NCI-H226 (cell line): ENCODE measurements at regions not wholly inside any gene's neighbourhood (a gene's known extent, or its start where the extent isn't known, plus 50 kb on each side); places are given as distances from the start of the nearest gene placed in this dataset.
"Not testable (repeated sequence)": the region's sequence is repeated elsewhere in the genome, so short reads cannot be mapped to it uniquely, and the experiment has no call there.

Experiments used
- DNase-seq: peaks from one replicate; pipeline ENCODE4 v3.0.0-alpha.2; 2015

DNA sequence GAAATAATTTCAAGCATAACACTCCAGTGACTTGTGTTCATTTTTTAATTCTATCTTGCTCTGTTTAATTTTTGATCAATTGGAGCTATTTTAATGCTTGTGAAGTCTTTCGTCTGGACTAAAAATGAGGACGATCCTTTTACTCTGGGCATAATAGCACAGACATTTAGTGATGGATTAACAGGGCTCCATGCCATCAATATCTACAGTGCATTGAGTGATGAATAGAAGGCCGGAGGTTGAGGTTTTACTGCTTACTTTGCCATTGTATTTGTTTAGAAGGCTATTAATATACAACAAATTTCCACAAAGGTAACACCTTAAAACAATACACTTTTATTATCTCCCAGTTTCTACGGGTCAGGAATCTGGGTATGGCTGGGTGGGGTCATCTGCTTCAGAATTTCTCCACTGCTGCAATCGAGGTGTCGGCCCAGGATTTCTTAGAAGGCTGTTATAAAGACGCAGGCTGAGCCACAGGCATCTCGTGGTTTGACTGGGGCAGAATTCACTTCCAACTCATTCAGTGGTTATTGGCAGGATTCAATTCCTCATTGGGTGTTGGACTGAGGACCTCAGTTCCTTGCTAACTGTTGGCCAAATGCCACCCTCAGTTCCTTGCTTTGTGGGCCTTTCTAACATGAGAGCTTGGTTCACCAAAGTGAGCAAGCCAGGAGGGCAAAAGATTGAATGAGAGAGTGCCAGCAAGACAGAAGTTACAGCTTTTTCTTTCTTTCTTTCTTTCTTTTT is 265.4 kb upstream of the VLDLR start:
- peak; percentile 57 for DNase-seq

DNA sequence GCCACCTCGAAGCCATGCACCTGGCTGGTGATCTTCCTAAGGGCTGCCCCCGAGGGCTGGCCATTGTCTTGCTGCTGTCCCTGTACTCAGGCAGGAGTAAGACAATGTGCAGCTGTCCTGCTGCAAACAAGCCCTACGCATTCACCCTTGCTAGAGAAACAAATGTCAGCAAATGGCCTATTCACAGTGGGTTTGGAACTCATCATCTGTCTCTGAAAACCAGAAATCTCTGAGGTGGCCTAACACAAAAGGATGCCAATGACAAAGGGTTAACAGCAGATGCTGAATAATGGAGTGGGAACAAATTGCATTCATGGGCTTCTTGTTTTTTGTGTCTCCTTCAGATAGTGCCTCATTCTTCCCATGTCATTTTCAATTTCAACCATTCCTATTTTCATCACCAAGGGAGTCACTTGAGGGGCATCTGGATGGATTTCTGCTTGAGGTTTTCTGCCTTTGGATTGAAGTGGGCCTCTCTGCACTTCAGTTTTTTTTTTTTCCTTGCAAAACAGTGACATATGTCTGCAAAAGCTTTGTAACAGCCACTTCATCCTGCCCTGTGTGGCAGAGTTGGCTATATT is 261.6 kb upstream of the VLDLR start:
- no peak for DNase-seq

DNA sequence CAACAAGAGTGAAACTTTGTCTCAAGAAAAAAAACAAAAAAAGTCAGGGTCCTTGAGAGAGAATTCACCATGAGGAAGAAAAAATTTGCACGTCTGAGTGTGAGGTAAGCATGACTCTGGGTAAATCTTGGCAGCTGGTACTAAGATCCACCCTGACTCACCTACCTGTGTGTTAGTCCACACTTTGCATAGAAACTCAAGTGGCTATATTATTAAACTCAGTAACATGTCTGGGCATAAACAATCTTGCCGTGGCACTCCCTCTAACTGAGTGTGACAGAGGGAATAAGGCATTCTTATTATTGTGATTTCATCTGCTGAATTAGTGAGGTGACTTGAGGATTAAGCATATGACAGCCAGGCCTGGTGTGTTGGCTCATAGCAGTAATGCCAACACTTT is 259.4 kb upstream of the VLDLR start:
- no peak for DNase-seq

DNA sequence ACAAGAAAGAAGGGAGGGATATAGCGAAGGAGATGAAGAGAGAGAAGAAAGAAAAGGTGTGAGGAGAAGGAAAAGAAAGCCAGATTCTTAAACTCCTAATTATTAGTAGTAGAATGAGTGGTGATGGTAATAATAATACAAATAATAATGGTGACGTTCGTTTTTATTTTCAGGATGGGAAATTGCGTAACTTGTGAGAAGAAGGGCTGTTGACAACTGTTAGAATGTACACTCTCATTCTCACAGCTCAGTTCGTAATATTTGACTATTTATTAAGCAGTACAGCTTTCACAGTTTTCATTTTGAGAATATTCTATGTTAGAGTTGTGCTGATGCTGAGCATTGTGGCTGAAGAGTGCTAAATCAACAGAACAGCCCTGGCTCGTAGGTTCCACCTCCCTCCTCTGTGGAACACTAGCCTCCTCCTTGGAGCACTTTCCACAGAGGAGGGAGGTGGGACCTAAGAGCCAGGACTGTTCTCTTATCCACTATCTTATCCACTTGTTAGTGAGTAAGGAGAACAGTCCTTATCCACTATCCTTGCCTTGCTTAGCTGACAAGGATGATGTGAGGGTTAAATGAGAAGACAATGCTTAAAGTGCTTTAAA is 258.3 kb upstream of the VLDLR start:
- no peak for DNase-seq

DNA sequence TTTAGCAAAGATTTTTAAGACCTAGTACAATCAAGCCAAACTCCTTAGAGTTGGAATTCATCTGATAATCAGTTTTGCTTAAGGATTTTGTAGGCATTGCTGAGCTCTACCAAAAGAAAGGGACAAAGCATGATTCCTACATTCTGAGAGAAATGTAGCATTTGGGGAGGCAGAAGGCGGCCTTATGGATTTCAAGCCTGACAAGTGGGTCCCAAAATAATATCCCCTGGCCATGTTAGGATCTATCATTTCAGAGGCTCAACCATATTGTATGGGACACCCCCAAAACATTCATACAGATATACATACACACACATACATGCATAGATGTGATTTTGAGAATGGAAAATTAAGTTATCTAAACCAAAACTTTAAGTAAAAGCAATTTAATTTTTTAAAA is 257.8 kb upstream of the VLDLR start:
- DNase-seq, result no peak

DNA sequence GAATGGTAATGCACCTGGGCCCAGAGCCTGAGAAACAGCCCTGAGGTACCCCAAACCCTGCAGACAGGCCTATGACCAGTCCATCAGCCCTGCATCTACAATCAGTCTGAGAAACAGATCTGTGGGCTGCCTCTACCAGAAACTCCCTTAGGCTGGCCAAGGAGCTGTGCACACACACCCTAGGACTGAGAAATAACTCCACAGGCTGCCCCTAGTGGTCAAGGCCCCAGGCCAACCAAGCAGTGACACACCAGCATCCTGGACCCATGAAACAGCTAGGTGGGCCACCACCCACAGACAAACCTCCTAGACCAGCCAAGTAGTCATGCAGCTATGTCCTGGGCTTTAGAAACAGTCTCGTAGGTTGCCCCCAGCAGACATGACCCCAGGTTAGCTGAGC is 253.6 kb upstream of the VLDLR start:
- DNase-seq, result no peak

DNA sequence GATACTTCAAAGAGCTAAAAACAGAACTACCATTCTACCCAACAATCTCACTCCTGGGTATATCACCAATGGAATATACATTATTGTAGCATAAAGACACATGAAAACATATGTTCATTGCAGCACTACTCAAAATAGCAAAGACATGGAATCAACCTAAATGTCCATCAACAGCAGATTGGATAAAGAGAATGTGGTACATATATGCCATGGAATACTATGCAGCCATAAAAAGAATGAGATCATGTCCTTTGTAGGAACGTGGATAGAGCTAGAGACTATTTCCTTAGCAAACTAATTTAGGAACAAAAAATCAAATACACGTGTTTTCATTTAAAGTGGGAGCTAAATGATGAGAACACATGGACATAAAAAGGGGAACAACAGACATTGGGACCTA is 247.9 kb upstream of the VLDLR start:
- DNase-seq, result no peak

DNA sequence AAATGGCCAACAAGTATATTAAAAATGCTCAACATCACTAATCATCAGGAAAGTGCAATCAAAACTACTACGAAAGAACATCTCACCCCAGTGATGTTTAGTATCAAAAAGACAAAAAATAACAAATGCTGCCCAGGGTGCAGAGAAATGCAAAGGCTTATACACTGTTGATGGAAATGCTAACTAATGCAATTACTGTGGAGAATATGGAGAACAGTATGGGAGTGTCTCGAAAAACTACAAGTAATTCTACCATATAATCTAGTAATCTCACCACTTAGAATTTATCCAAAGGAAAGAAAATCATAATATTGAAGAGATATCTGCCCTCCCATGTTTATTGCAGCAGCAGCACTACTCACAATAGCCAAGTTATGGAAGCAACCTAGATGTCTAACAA is 246.5 kb upstream of the VLDLR start:
- no peak for DNase-seq

DNA sequence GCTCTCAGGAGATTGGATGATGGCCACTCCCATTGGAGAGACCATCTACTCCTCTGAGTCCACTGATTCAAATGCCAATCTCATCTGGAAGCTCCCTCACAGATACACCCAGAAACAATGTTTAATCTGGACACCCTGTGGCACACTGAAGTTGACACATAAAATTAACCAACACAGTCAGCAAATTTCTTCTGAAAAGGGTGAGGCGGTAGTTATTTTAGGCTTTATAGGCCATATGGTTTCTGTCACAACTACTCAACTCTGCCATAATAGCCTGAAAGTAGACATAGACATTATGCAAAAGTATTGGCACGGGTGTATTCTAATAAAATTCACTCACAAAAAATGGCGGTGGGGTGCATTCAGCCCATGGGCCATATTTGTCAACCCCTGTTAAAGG is 244.5 kb upstream of the VLDLR start:
- no peak for DNase-seq

DNA sequence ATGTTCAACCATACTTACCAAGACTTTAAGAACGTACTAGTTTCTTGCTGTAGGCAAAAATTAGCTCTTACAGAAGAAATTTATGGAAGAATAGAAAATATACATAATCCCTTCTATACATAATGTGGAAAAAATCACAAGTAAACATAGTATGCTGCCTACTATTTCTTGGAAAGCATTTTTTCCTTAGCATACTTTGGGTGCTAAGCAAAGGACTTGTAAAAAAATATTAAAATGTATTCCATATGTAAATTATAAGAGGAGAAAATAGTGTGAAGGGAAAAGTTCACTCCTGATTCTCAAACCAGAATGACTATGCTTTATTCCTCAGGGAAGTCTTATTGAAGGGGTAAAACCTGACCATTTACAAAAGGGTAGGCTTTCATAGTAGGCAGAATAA is 243.8 kb upstream of the VLDLR start:
- DNase-seq, result no peak

DNA sequence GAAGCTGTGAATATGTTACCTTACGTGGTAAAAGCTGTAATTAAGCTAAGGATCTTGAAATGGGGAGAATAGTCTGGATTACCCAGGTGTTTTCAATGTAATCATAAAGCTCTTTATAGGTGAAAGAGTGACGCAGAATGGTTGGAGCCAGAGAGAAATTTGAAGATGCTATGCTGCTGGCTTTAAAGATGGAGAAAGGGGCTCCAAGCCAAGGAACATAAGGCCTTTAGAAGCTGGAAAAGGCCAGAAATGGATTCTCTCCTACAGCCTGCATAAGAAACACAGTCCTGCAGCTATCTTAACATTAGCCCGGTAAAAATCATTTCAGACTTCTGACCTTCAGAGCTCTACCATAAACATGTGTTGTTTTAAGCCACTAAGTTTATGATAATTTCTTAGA is 243.3 kb upstream of the VLDLR start:
- no peak for DNase-seq

DNA sequence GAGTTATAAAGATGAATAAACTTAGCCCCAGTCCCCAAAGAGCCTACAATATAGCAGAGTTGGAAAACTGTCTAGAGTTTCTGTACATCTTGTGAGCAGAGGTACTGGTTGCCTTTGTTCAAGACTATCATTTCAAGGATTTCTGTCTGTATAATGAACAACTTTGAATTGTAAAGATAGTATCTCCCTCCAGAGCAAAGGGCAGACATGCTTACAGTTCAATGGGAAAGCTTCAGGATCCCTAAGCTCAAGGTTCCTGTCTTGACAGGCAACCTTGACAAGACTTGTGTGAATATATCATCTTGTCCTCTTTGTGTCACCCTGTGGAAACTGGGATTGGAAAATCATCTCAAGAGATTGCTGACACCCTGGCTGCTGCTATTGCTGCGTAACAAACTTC is 242.8 kb upstream of the VLDLR start:
- DNase-seq, result no peak

DNA sequence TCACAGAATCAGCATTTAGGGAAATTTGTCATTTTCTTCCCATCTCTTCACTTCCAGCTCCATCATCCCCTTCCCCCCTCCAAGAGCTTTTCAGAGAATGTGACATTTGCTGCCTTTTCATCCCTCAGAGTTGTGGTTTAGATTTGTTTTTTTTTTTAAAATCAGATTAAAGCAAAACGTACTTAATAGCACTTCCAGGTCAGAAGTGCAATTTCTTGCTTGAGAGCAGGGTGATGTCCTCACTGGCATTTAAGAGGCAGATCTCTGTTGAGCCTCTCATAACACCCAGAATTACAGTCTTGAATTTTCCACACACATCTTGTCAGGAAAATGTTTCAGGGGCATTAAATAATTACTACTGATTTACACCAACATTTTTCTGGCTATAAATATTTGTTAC is 236.8 kb upstream of the VLDLR start:
- DNase-seq, result no peak

DNA sequence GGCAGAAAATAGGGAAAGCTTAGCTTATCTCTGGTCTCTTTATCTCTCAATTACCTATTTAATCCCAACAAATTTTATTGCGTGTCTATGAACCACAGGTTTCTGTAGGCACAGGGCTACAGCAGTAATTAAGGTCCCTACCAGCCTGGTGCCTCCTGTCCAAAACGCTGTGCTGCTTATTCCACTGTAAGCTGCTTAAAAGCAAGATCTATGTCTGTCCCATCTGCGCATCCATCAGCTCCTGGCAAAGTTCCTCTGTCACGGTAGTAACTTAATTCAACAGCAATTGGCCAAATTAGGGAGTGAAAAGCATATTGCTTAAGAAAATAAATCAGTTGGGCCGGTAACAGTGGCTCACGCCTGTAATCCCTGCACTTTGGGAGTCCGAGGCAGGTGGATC is 235.8 kb upstream of the VLDLR start:
- DNase-seq, result no peak

DNA sequence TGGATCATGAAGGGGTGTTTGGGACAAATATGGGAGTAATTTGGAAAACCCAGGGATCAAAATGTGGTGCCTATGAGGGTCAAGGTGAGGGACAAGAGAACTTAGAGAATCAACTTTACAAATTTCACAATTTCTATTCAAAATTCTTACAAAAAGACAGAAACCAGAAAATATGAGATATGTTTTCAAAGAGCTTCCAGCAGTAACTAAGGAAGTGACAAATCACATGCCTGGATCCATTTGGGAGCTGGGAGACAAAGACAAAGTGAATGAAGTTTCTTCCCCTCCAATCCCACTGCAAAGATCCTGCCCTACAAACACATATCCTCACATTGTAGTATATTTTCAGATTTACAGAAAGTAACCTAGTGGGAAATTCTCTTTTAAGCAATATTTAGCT is 235.0 kb upstream of the VLDLR start:
- no peak for DNase-seq

DNA sequence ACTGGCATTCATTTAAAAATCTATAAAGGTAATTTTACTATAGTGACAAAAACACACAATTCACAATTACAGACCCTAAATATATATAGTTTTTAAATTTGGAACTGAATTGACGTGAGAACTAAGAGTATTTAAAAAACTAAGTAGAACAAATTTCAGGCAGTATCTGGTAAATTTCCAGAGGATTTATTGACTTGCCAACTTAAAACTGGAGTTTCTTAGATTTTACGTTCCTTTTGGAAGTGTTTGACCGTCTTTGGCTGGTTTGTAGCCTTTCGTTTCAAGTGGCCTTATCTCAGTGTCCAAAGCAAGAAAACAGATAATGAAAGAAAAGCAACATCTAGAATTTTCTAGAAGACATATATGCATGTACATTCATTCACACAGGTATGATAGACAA is 234.4 kb upstream of the VLDLR start:
- DNase-seq, result no peak

DNA sequence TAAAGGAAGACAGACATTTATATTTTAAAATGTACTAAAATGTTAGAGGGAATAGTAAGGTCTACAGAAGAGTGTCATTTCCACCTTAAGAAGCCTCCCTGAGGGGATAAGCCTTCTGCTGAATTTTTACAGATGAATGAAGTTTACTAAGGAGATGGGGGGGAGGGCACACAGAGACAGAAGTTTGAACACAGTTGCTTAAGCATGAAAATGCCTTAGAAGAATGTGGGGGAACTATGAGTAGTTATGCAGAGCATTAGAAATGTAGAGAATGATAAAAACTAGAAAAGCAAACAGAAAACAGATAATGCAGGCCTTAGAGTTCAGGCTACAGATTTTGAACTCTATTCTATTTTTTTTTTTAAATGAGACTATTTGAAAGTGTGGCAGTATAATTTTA is 232.2 kb upstream of the VLDLR start:
- DNase-seq, result peak; percentile 40

DNA sequence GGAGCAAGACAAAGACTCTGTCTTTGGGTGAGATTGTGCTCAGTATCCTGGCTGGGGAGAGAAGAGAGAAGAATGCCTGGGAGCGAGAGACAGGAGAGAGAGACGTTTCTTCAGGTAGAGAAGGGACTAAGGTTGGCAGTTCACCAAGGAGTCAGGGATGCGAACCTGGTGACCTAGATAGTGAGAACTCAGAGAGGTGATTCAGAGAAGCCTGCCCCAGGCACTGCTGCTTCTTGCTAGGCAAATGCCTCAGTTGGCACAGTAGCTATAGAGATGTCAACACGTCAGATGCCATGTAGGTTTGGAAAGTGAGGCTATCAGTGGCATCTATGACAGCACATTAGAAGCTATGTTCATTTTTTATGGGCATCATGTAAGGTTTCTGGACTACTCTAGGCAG is 231.6 kb upstream of the VLDLR start:
- DNase-seq, result peak; percentile 17

DNA sequence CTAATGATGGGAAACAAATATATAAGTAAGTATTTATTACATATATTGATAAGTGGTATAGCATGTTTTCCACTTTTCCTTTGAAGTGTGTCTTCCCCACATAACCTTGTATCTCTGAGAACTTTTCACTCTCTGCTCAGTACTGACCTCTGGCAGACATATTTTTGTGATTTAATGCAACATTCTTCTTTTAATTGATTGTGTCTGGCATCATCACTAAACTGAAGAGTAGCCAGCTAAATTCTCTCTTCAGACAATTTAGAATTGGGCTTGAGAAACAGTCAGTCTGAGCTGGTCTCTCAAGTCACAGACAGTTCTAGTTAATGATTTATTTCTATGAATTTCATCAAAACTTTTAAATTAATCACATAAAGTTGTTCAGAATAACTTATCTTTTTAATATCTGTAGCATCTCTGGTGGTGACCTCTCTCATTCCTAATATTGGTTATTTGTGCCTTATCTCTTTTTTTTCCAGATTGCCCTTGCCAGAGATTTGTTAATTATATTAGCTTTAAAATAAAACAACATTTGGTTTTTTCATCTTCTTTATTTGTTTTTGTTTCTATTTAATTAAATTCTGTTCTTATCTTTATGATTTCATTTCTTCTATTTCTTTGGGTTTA is 230.0 kb upstream of the VLDLR start:
- not testable (repeated sequence) for DNase-seq

DNA sequence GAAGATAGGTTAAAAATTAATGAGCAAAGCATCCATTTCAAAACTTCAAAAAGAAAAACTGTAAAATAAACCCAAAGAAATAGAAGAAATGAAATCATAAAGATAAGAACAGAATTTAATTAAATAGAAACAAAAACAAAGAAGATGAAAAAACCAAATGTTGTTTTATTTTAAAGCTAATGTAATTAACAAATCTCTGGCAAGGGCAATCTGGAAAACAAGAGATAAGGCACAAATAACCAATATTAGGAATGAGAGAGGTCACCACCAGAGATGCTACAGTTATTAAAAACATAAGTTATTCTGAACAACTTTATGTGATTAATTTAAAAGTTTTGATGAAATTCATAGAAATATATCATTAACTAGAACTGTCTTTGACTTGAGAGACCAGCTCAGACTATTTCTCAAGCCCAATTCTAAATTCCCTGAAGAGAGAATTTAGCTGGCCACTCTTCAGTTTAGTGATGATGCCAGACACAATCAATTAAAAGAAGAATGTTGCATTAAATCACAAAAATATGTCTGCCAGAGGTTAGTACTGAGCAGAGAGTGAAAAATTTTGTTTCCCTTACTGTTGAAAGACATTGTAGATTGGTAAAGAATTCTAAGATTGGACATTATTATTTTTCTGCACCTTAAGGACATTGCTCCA is 227.4 kb upstream of the VLDLR start:
- not testable (repeated sequence) for DNase-seq

DNA sequence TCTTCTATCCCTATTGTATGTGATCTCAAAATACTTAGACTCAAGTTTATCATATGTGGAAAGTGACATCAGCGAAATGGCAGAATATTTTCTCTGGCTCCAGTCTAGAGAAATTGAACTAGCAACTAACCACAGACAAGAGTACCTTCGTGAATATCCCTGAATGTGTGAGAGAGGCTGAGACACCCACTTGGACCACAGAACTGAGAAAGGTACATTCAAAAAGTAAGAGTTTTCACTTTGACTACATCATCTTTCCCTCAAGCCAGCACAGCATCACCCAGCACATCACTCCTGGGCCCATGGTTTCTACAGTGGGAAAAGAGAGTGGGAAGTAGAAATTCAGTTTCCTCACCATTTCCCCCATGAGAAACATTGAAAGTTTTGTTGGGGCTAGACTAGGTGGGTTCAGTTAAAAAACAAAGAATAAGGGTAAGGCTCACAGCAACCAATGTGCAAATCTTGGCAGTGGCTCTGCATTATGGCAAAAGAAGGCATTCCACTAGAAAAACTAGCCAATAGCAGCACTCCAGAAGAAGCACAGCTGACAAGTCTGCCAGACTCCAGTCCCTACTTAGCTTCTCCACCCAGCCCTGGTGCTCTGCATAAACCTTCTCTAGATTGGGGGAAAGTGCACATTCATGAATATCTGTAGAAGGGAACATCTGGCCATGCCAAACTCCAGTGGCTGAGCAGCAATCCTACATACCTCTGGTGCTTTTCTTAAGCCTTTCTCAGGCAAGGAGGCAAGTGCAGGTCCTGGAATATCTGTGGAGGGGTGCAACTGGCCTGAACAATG is 225.6 kb upstream of the VLDLR start:
- no peak for DNase-seq

DNA sequence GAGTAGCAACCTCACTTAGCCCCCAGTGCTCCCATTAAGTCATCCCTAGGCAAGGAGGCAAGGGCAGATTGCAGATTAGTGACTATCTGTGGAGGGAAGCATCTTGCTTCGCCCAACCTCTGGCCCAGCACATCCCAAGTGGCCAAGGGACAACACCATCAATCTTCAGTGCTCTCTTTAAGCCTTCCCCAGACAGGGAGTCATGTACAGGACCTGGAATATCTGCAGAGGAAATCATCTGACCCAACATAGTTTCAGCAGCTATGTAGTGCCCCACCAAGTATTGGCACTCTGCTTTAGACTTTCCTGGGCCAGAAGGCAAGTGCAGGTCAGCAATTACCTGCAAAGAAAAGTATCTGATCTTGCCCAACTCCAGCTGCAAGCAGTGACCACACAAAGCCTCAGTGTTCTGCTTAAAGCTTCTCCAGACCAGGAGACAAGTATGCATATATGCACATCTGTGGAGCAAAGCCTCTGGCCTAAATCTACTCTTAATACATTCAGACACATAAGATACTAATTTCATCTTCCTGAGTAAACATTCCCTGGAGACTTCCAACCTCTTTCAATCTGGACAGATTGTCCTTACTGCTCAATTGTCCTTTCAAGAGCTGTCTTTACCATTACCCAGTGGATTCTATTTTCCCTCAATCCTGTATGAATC is 224.8 kb upstream of the VLDLR start:
- DNase-seq, result no peak
